Fibroblast of mammary gland (primary cell): ENCODE measurements at regions not wholly inside any gene's neighbourhood (a gene's known extent, or its start where the extent isn't known, plus 50 kb on each side); places are given as distances from the start of the nearest gene placed in this dataset.

Experiments used
- DNase-seq: peaks from one replicate; pipeline ENCODE4 v3.0.0-alpha.2; 2010; ENCODE audit warnings: low read depth
- H3K4me3 ChIP-seq: 2 replicates; pipeline ENCODE4 v1.5.1; 2011; ENCODE audit warnings: low read depth, mild to moderate bottlenecking, low read length, moderate library complexity; ENCODE audit not compliant: control insufficient read depth
- TF ChIP-seq, protein P1 (sequence below): conservative IDR thresholded peaks from 2 replicates; pipeline ENCODE4 v1.5.1; 2011; ENCODE audit warnings: low read depth, low read length, inconsistent platforms; ENCODE audit not compliant: control insufficient read depth, insufficient read depth

DNA sequence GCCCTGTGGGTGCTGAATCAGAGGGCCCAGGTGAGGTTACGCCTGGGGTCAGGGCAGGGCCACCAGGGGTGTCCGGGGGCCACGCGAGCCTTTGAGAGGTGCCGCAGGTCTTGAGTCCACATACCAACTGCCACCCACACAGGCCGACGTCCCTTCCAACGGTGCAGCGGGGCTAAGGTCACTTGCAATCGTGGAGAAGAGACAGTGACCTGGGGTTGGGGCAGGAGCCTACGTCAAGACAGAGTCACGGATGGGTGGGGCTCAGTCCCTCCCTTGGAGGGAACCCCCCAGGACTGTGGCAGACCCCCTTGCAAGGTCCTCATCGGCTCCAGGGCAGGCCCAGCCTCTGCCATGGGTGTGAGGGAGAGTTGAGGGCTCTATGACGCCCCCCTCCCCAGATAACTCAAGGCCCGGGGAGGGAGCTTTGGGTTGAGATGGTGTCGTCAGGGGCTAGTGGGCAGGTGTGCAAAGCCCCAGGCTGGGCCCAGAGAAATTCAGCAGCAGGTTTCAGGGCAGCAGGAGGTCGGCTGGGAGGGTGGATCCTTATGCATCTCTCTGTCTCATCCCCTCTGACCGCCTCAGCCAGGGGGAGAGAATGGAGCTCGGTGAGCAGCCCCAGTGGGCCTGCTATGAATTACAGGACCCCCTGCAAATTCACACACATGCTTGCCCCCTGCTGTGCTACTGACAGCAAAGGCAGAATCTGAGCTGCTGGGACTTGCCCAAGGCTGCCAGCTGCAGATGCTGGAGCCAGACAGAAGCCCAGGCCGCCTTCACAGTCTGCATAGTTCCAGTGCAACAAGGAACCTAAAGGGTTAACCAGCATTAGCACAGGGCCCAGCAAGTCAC lies 60.0 kb downstream of the MYEOV start:
- TF ChIP-seq, protein P1, sequence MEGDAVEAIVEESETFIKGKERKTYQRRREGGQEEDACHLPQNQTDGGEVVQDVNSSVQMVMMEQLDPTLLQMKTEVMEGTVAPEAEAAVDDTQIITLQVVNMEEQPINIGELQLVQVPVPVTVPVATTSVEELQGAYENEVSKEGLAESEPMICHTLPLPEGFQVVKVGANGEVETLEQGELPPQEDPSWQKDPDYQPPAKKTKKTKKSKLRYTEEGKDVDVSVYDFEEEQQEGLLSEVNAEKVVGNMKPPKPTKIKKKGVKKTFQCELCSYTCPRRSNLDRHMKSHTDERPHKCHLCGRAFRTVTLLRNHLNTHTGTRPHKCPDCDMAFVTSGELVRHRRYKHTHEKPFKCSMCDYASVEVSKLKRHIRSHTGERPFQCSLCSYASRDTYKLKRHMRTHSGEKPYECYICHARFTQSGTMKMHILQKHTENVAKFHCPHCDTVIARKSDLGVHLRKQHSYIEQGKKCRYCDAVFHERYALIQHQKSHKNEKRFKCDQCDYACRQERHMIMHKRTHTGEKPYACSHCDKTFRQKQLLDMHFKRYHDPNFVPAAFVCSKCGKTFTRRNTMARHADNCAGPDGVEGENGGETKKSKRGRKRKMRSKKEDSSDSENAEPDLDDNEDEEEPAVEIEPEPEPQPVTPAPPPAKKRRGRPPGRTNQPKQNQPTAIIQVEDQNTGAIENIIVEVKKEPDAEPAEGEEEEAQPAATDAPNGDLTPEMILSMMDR: no peak
- no peak overlapping the region for H3K4me3 ChIP-seq
- no peak for DNase-seq

DNA sequence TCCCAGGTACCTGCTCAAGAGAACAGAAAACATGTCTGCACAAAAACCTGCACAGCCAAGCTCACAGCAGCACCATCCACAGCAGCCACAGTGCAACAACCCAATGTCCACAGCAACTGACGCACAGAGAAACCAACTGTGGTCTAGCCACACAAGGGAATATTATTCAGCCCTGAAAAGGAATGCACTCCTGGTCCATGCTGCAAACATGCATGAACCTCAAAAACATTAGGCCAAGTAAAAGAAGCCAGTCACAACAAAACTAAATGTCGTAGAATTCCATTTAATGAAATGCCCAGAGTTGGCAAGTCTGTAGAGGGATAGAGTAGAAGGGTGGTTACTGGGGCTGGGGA lies 60.6 kb downstream of the MYEOV start:
- TF ChIP-seq, protein P1: no peak
- no peak for DNase-seq
- H3K4me3 ChIP-seq: no peak overlapping the region

DNA sequence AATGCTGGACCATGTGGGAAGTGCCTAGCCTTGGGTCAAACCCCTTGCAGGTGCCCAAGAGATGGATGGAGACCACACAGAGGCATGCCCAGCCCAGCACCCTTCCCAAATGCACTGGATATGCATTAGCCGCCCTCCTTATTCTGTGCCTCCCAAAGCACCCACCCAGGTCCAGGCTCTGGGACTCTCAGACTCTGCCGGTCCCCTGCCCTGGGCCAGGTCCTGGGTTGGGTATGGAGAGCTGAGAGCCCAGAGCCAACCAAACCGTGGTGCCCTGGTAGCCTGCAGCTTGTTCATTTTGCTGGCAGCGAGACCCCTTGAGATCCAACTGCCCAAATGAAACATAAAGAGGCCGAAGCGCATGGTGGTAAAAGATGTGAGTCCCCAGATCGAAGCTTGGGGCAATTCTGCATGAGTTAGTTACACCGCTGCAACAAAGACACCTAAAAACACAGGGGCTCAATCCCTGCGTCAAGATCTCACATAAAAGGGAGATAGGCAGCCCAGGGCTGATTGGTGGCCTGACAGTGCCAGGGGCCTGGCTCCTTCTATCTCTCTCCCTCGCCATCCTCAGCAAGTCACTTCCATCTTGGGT lies 61.5 kb downstream of the MYEOV start:
- TF ChIP-seq, protein P1: no peak
- no peak for DNase-seq
- H3K4me3 ChIP-seq: no peak overlapping the region

- H3K4me3 ChIP-seq: no peak overlapping the region
- no peak for DNase-seq
- TF ChIP-seq, protein P1: no peak
These were observed 62.2 kb downstream of the MYEOV start for GRCh38 chr11:69355959-69356702.

GRCh38 chr11:69356703-69357457 lies 62.9 kb downstream of the MYEOV start:
- DNase-seq: peak; percentile 17
- H3K4me3 ChIP-seq: no peak overlapping the region
- TF ChIP-seq, protein P1: no peak

DNA sequence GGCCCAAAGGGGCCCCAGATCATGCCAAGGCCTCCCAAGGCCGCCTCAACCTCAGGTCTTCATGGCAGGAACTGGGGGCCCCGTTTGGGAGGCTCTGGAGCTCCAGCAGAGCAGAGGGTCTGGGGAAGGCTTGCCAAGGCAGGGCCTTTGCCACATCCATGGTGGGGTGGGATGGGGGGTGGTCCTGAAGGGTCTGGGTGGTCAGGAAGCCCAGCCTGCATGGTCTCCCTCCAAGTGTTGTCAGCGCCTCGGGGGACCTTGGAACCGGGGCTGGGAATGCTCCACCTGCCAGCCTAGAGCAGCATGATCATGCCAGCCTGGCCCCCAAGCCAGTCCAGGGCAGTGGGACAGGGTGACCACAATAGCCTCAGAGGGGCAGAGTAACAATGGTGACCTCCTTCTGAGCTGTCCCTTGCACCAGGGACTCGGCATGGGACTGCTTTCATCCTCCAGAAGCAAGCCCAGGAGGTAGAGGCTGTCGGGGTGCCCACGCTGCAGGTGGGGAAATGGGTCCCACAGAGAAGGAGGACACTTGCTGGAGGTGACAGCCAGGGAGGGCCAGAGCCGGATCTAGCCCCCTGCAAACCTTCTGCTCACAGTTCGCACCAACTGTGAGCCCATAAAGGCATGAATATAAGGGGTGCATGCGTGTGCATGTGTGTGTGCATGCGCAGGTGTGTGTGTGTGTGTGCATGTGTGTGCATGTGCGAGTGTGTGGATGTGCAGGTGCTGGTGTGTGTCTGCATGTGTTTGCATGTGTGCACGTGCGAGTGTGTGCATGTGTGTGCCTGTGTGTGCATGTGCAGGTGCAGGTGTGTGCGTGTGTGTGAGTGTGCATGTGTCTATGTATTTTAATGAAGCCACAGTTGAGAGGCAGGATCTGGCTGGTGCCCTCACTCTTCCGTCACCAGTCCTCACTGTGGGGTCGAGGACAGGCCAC lies 63.8 kb downstream of the MYEOV start:
- TF ChIP-seq, protein P1: no peak
- no peak overlapping the region for H3K4me3 ChIP-seq
- no peak for DNase-seq
